K562 (cell line): ENCODE measurements at regions not wholly inside any gene's neighbourhood (a gene's known extent, or its start where the extent isn't known, plus 50 kb on each side); places are given as distances from the start of the nearest gene placed in this dataset.

Experiments
- ATAC-seq: fragments of 200-7000 bp; cut with Tn5 transposase; 3 replicates; pipeline ENCODE4 v1.9.1; 2020; ENCODE audit warnings: moderate library complexity
- BruUV-seq: library from RNA; stranded (reverse); fragments of 400-500 nt; replicated peaks from 2 replicates; lab custom pipeline; 2021; lab: Mats Ljungman, UMichigan
- CTCF ChIA-PET: fragments of 300-600 bp; formaldehyde crosslinking; extraction: SDS; loops from one replicate; lab custom pipeline; 2021; ENCODE audit warnings: low intra/inter-chr PET ratio; lab: Yijun Ruan, JAX
- POLR2A ChIA-PET: fragments of 300-600, 350-650 bp; sonication (Branson Sonifier 250); formaldehyde crosslinking; extraction: SDS; loops from one replicate; lab custom pipeline; 2021; ENCODE audit warnings: antibody characterized with exemption, inconsistent platforms; lab: Yijun Ruan, JAX
- DNase-seq, 4 experiments: peaks; one replicate each; pipeline versions ENCODE4 v3.0.0 to v3.0.0-alpha.2; 2011 to 2018; ENCODE audit warnings: low spot score in 3 of 4, mixed read lengths in 3 of 4; ENCODE audit errors: extremely low read depth in 1 of 4
- FAIRE-seq: peaks from 2 replicates; lab custom pipeline; 2011; peaks lifted over from hg19 to GRCh38; lab: Jason Lieb, UNC
- H2AFZ ChIP-seq: 2 replicates; pipeline ENCODE4 v1.6.0; 2011; ENCODE audit warnings: low read depth, low read length, control low read depth, inconsistent platforms
- H3K27ac ChIP-seq: fragments of 200-600 bp; 3 replicates; pipeline ENCODE4 v1.8.0; 2011; ENCODE audit warnings: low read depth, mild to moderate bottlenecking, control low read depth, inconsistent platforms, low read length, moderate library complexity, mixed read lengths; ENCODE audit errors: extremely low read depth
- H3K27me3 ChIP-seq, 2 experiments: fragments of 300-600 bp in 1 of 2; 2 replicates in 1 of 2; 3 replicates in 1 of 2; pipeline versions ENCODE4 v1.6.0 to v1.8.0; 2011; ENCODE audit warnings: inconsistent platforms in 2 of 2, low read length in 2 of 2, mild to moderate bottlenecking in 1 of 2, mixed read lengths in 1 of 2, moderate library complexity in 1 of 2; ENCODE audit not compliant: control insufficient read depth in 2 of 2, insufficient read depth in 2 of 2
- H3K36me3 ChIP-seq: fragments of 300-600 bp; 3 replicates; pipeline ENCODE4 v1.8.0; 2011; ENCODE audit warnings: mild to moderate bottlenecking, low read length, inconsistent platforms; ENCODE audit not compliant: control insufficient read depth, insufficient read depth
- H3K4me1 ChIP-seq, 2 experiments: fragments of 200-600 bp in 1 of 2; replicated peaks in 1 of 2; 2 replicates in 1 of 2; 3 replicates in 1 of 2; pipeline versions ENCODE4 v1.5.1 to v1.8.0; 2011; ENCODE audit warnings: inconsistent platforms in 2 of 2, low read length in 2 of 2, mild to moderate bottlenecking in 1 of 2, mixed read lengths in 1 of 2, moderate library complexity in 1 of 2; ENCODE audit not compliant: control insufficient read depth in 2 of 2, insufficient read depth in 2 of 2
- H3K4me2 ChIP-seq: 2 replicates; pipeline ENCODE4 v1.6.1; 2011; ENCODE audit warnings: low read length, control low read depth, inconsistent platforms, mixed read lengths; ENCODE audit not compliant: insufficient read depth
- H3K4me3 ChIP-seq: fragments of 200-600 bp; sonication (generic), shearing (Covaris generic); 2 replicates; pipeline ENCODE4 v1.5.1; 2016; ENCODE audit warnings: control low read depth, inconsistent platforms
- H3K79me2 ChIP-seq: fragments of 200-600 bp; 3 replicates; pipeline ENCODE4 v1.8.0; 2011; ENCODE audit warnings: low read length, inconsistent platforms; ENCODE audit not compliant: control insufficient read depth, insufficient read depth
- H3K9ac ChIP-seq, 2 experiments: 2 replicates each; pipeline versions ENCODE4 v1.6.0 to v1.6.1; 2011; ENCODE audit warnings: low read depth in 2 of 2, low read length in 2 of 2, control low read depth in 1 of 2, inconsistent platforms in 1 of 2, mild to moderate bottlenecking in 1 of 2, mixed read lengths in 1 of 2; ENCODE audit not compliant: insufficient read depth in 1 of 2
- H3K9me1 ChIP-seq: one replicate; pipeline ENCODE4 v1.6.0; 2011; ENCODE audit warnings: inconsistent platforms, mild to moderate bottlenecking, low read length, moderate library complexity; ENCODE audit not compliant: control insufficient read depth, insufficient read depth
- H3K9me3 ChIP-seq: replicated peaks from 2 replicates; pipeline ENCODE4 v1.5.1; 2011; ENCODE audit warnings: low read depth, low read length, inconsistent platforms; ENCODE audit not compliant: control insufficient read depth, insufficient read depth
- H4K20me1 ChIP-seq: replicated peaks from 2 replicates; pipeline ENCODE4 v1.6.1; 2011; ENCODE audit warnings: low read length, inconsistent platforms, mixed read lengths; ENCODE audit not compliant: control insufficient read depth, insufficient read depth
- FOSL1 ChIP-seq: fragments of 200-800 bp; sonication (Bioruptor generic); conservative IDR thresholded peaks from 2 replicates; pipeline ENCODE4 v1.6.1; 2016; ENCODE audit warnings: missing genetic modification characterization, missing compliant biosample characterization
- SRSF9 ChIP-seq: fragments of 200-400 bp; formaldehyde crosslinking; IDR thresholded peaks from 2 replicates; pipeline ENCODE4 v1.6.1; 2017; ENCODE audit warnings: low read depth, low read length, borderline replicate concordance
- WGBS: fragments of 100-300 bp; shearing (Covaris generic); methylation state at CpG from one replicate; pipeline ENCODE4 v1.1.6; 2016; ENCODE audit warnings: low coverage, mixed read lengths; ENCODE audit not compliant: insufficient coverage; ENCODE audit errors: missing lambda C conversion rate; 5-methylcytosine and 5-hydroxymethylcytosine counted together
- in situ Hi-C: fragments of 300-500 bp; cut with MboI; formaldehyde crosslinking; loops from 4 replicates; pipeline ENCODE4 v1.15.0; 2018; ENCODE audit warnings: inconsistent platforms, mixed read lengths
- intact Hi-C: fragments of 100-400 bp; cut with micrococcal nuclease; formaldehyde crosslinking; loops from 2 replicates; pipeline ENCODE4 v1.14.2; 2022
- TF ChIP-seq, protein P1 (sequence below): sonication (generic); formaldehyde crosslinking; IDR thresholded peaks from 2 replicates; pipeline ENCODE4 v1.8.0; 2023; ENCODE audit warnings: mild to moderate bottlenecking, missing genetic modification reagents
- TF ChIP-seq, protein P2 (sequence below), 2 experiments: IDR thresholded peaks in 1 of 2; conservative IDR thresholded peaks in 1 of 2; 2 replicates each; pipeline ENCODE4 v1.6.1; 2016; ENCODE audit warnings: low read depth in 2 of 2, mild to moderate bottlenecking in 1 of 2, missing compliant biosample characterization in 1 of 2, missing genetic modification characterization in 1 of 2, moderate library complexity in 1 of 2
- TF ChIP-seq, protein P3 (sequence below): fragments of 450-650 bp; formaldehyde crosslinking; IDR thresholded peaks from 2 replicates; pipeline ENCODE4 v1.4.0; 2020; ENCODE audit warnings: mild to moderate bottlenecking, moderate library complexity
- TF ChIP-seq, protein P4 (sequence below): fragments of 250-450 bp; sonication (Bioruptor Pico); IDR thresholded peaks from 2 replicates; pipeline ENCODE4 v1.5.0; 2020; ENCODE audit warnings: mild to moderate bottlenecking, borderline replicate concordance

DNA sequence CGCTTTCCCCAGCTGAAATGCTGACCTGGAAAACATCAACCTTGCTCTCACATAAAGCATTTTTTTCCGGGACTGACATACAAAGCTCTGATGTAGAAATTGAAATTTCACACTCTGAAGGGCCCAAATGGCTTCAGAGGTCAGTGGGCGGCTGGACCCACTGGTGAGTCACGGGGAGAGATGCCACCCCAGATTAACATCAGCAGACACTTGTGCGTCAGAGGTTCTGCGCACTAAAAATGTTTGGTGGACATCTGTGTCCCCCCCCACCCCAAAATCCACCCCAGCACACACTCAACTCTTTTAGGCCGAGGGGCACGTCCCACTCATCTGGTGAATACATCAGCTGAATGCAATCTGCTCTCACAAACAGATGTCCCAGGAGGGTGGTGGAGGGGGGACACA, 208.9 kb downstream of the ASB1 start:
- TF ChIP-seq FOSL1 (tag) (peak; percentile 53; the same call in 1 of the 2 replicates), SRSF9 (no peak)
- TF ChIP-seq, protein P1, sequence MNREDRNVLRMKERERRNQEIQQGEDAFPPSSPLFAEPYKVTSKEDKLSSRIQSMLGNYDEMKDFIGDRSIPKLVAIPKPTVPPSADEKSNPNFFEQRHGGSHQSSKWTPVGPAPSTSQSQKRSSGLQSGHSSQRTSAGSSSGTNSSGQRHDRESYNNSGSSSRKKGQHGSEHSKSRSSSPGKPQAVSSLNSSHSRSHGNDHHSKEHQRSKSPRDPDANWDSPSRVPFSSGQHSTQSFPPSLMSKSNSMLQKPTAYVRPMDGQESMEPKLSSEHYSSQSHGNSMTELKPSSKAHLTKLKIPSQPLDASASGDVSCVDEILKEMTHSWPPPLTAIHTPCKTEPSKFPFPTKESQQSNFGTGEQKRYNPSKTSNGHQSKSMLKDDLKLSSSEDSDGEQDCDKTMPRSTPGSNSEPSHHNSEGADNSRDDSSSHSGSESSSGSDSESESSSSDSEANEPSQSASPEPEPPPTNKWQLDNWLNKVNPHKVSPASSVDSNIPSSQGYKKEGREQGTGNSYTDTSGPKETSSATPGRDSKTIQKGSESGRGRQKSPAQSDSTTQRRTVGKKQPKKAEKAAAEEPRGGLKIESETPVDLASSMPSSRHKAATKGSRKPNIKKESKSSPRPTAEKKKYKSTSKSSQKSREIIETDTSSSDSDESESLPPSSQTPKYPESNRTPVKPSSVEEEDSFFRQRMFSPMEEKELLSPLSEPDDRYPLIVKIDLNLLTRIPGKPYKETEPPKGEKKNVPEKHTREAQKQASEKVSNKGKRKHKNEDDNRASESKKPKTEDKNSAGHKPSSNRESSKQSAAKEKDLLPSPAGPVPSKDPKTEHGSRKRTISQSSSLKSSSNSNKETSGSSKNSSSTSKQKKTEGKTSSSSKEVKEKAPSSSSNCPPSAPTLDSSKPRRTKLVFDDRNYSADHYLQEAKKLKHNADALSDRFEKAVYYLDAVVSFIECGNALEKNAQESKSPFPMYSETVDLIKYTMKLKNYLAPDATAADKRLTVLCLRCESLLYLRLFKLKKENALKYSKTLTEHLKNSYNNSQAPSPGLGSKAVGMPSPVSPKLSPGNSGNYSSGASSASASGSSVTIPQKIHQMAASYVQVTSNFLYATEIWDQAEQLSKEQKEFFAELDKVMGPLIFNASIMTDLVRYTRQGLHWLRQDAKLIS, result no peak
- TF ChIP-seq, protein P2, sequence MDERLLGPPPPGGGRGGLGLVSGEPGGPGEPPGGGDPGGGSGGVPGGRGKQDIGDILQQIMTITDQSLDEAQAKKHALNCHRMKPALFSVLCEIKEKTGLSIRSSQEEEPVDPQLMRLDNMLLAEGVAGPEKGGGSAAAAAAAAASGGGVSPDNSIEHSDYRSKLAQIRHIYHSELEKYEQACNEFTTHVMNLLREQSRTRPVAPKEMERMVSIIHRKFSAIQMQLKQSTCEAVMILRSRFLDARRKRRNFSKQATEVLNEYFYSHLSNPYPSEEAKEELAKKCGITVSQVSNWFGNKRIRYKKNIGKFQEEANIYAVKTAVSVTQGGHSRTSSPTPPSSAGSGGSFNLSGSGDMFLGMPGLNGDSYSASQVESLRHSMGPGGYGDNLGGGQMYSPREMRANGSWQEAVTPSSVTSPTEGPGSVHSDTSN (CRISPR knock-in tag; IDR thresholded peaks at IDR 0.05; ENCODE audit: low read depth), result no peak
- TF ChIP-seq, protein P2 (tag; conservative IDR thresholded peaks at IDR 0.05; ENCODE audit: low read depth), result no peak
- TF ChIP-seq, protein P3, sequence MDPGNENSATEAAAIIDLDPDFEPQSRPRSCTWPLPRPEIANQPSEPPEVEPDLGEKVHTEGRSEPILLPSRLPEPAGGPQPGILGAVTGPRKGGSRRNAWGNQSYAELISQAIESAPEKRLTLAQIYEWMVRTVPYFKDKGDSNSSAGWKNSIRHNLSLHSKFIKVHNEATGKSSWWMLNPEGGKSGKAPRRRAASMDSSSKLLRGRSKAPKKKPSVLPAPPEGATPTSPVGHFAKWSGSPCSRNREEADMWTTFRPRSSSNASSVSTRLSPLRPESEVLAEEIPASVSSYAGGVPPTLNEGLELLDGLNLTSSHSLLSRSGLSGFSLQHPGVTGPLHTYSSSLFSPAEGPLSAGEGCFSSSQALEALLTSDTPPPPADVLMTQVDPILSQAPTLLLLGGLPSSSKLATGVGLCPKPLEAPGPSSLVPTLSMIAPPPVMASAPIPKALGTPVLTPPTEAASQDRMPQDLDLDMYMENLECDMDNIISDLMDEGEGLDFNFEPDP (CRISPR knock-in tag), result no peak
- TF ChIP-seq, protein P4, sequence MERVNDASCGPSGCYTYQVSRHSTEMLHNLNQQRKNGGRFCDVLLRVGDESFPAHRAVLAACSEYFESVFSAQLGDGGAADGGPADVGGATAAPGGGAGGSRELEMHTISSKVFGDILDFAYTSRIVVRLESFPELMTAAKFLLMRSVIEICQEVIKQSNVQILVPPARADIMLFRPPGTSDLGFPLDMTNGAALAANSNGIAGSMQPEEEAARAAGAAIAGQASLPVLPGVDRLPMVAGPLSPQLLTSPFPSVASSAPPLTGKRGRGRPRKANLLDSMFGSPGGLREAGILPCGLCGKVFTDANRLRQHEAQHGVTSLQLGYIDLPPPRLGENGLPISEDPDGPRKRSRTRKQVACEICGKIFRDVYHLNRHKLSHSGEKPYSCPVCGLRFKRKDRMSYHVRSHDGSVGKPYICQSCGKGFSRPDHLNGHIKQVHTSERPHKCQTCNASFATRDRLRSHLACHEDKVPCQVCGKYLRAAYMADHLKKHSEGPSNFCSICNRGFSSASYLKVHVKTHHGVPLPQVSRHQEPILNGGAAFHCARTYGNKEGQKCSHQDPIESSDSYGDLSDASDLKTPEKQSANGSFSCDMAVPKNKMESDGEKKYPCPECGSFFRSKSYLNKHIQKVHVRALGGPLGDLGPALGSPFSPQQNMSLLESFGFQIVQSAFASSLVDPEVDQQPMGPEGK (CRISPR knock-in tag), result no peak
- H3K36me3 ChIP-seq, result no peaks in the 10 kb centered on the region
- no peak overlapping the region for H3K9ac ChIP-seq
- FAIRE-seq (no peak), DNase-seq (no peak), ATAC-seq (no peak)
- H3K4me3 ChIP-seq, result no peak overlapping the region
- peaks cover 8 to 78% of the 10 kb centered on the region in 2 experiments; a peak in 4 of 5 replicates for H3K27me3 ChIP-seq
- no peaks in the 10 kb centered on the region for H3K79me2 ChIP-seq
- in situ Hi-C loops (no loop called here), intact Hi-C loops (no loop called here)
- no peaks in the 10 kb centered on the region for H3K9me1 ChIP-seq
- H2AFZ ChIP-seq, result no peak overlapping the region
- H3K4me2 ChIP-seq, result no peak overlapping the region
- CTCF ChIA-PET, result no interaction called here
- no peak overlapping the region for H3K27ac ChIP-seq
- no peaks in the 10 kb centered on the region; a peak in 1 of 5 replicates for H3K4me1 ChIP-seq
- BruUV-seq, result no TSS peak
- POLR2A ChIA-PET, result no interaction called here
- 18% methylated on average over 4 of the region's 8 CpGs for WGBS
- no peaks in the 10 kb centered on the region; the same call in 1 of the 2 replicates for H4K20me1 ChIP-seq
- H3K9me3 ChIP-seq, result no peaks in the 10 kb centered on the region
